SK-N-SH treated with all-trans-retinoic acid at 6 μM for 48 hours (cell line): ENCODE measurements at regions not wholly inside any gene's neighbourhood (a gene's known extent, or its start where the extent isn't known, plus 50 kb on each side); places are given as distances from the start of the nearest gene placed in this dataset.
A peak's percentile ranks its signal among the peaks of the same experiment; 100 is the strongest.

Source experiments
- ATAC-seq: fragments of 200-7000 bp; cut with Tn5 transposase; 3 replicates; pipeline ENCODE4 v1.9.1; 2020; ENCODE audit warnings: mild to moderate bottlenecking, moderate library complexity
- ARNTL ChIP-seq: fragments of 450-650 bp; formaldehyde crosslinking; IDR thresholded peaks from 2 replicates; pipeline ENCODE4 v1.5.0; 2020; ENCODE audit warnings: low read depth, mild to moderate bottlenecking, moderate library complexity, borderline replicate concordance
- CREB5 ChIP-seq: fragments of 250-450 bp; sonication (Bioruptor Pico); IDR thresholded peaks from 2 replicates; pipeline ENCODE4 v1.5.1; 2020; ENCODE audit warnings: low read depth, mild to moderate bottlenecking, moderate library complexity
- CSDC2 ChIP-seq: fragments of 250-450 bp; sonication (Bioruptor Pico); IDR thresholded peaks from 2 replicates; pipeline ENCODE4 v1.5.0; 2020; ENCODE audit warnings: mild to moderate bottlenecking, moderate library complexity
- CSRNP3 ChIP-seq: fragments of 250-450 bp; sonication (Bioruptor Pico); IDR thresholded peaks from 2 replicates; pipeline ENCODE4 v1.5.1; 2021; ENCODE audit warnings: mild to moderate bottlenecking, moderate library complexity
- ESRRG ChIP-seq: fragments of 250-450 bp; sonication (Bioruptor Pico); IDR thresholded peaks from 2 replicates; pipeline ENCODE4 v1.6.1; 2021; ENCODE audit warnings: mild to moderate bottlenecking
- GLIS3 ChIP-seq: fragments of 250-450 bp; sonication (Bioruptor Pico); IDR thresholded peaks from 2 replicates; pipeline ENCODE4 v1.5.0; 2020; ENCODE audit warnings: mild to moderate bottlenecking, moderate library complexity
- ISL1 ChIP-seq: fragments of 250-450 bp; sonication (Bioruptor Pico); IDR thresholded peaks from 2 replicates; pipeline ENCODE4 v2.1.2; 2022; ENCODE audit warnings: mild to moderate bottlenecking, moderate library complexity
- OSR1 ChIP-seq: fragments of 250-450 bp; sonication (Bioruptor Pico); IDR thresholded peaks from 2 replicates; pipeline ENCODE4 v1.8.0; 2022; ENCODE audit warnings: moderate library complexity, mild to moderate bottlenecking, inconsistent platforms
- PATZ1 ChIP-seq: fragments of 250-450 bp; sonication (Bioruptor Pico); IDR thresholded peaks from 2 replicates; pipeline ENCODE4 v1.8.0; 2020; ENCODE audit warnings: mild to moderate bottlenecking, moderate library complexity, borderline replicate concordance
- POU6F1 ChIP-seq: fragments of 250-450 bp; sonication (Bioruptor Pico); IDR thresholded peaks from 2 replicates; pipeline ENCODE4 v1.8.0; 2021; ENCODE audit warnings: low read depth, mild to moderate bottlenecking, moderate library complexity, borderline replicate concordance
- RARB ChIP-seq: fragments of 250-450 bp; sonication (Bioruptor Pico); IDR thresholded peaks from 2 replicates; pipeline ENCODE4 v1.8.0; 2021; ENCODE audit warnings: mild to moderate bottlenecking, moderate library complexity
- TCF4 ChIP-seq: fragments of 250-450 bp; sonication (Bioruptor Pico); IDR thresholded peaks from 2 replicates; pipeline ENCODE4 v1.8.0; 2021; ENCODE audit warnings: mild to moderate bottlenecking, moderate library complexity, borderline replicate concordance
- TOX ChIP-seq: fragments of 250-450 bp; sonication (Bioruptor Pico); IDR thresholded peaks from 2 replicates; pipeline ENCODE4 v1.8.0; 2021; ENCODE audit warnings: mild to moderate bottlenecking, moderate library complexity, borderline replicate concordance
- ZC3H10 ChIP-seq: fragments of 250-450 bp; sonication (Bioruptor Pico); IDR thresholded peaks from 2 replicates; pipeline ENCODE4 v1.5.1; 2021; ENCODE audit warnings: mild to moderate bottlenecking, moderate library complexity
- ZFP3 ChIP-seq: fragments of 250-450 bp; sonication (Bioruptor Pico); IDR thresholded peaks from 2 replicates; pipeline ENCODE4 v1.5.0; 2020; ENCODE audit warnings: mild to moderate bottlenecking, moderate library complexity
- ZFP30 ChIP-seq: fragments of 450-650 bp; formaldehyde crosslinking; IDR thresholded peaks from 2 replicates; pipeline ENCODE4 v1.5.0; 2022; ENCODE audit warnings: mild to moderate bottlenecking, moderate library complexity
- ZNF565 ChIP-seq: fragments of 450-650 bp; formaldehyde crosslinking; conservative IDR thresholded peaks from 2 replicates; pipeline ENCODE4 v1.5.0; 2020; ENCODE audit warnings: low read depth, mild to moderate bottlenecking, moderate library complexity
- ZNF70 ChIP-seq: fragments of 450-650 bp; formaldehyde crosslinking; IDR thresholded peaks from 2 replicates; pipeline ENCODE4 v1.5.0; 2020; ENCODE audit warnings: mild to moderate bottlenecking, moderate library complexity
- ZNF8 ChIP-seq: fragments of 450-650 bp; formaldehyde crosslinking; IDR thresholded peaks from 2 replicates; pipeline ENCODE4 v1.5.0; 2020; ENCODE audit warnings: mild to moderate bottlenecking, moderate library complexity

- TF ChIP-seq CSDC2 (CRISPR knock-in tag), result no peak
These were observed 304.7 kb downstream of the CNTN3 start for GRCh38 chr3:74309716-74310115.

DNA sequence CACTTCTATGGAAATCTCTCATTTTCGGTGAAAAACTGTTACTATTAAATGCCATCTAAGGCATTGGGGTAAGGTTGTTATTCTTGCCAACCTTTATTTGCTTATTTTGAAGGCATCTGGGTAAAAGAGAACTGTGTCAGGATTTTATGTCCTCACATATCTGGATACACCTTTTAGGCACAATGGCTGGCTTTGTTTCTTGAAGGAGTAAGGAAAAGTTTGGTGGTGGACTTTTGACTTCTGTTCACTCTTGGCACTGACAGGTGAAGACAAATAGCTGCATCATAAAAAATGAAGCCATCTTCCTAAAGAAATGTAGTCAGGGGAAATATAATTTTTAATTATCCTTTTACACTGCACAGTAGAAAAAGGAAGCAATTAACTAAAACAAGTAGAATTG, 310.0 kb downstream of the CNTN3 start:
- no peak for ATAC-seq
- TF ChIP-seq ZFP30 (CRISPR knock-in tag), result no peak
- TF ChIP-seq TCF4, result no peak
- no peak for TF ChIP-seq CSRNP3 (CRISPR knock-in tag)
- no peak for TF ChIP-seq TOX
- TF ChIP-seq RARB, result no peak
- no peak for TF ChIP-seq ESRRG (CRISPR knock-in tag)
- no peak for TF ChIP-seq ARNTL
- no peak for TF ChIP-seq PATZ1
- TF ChIP-seq ZNF70, result no peak
- no peak for TF ChIP-seq ZFP3 (CRISPR knock-in tag)

More at GRCh38 chr3:74309716-74310115, 304.7 kb downstream of the CNTN3 start:
- ATAC-seq, result no peak

DNA sequence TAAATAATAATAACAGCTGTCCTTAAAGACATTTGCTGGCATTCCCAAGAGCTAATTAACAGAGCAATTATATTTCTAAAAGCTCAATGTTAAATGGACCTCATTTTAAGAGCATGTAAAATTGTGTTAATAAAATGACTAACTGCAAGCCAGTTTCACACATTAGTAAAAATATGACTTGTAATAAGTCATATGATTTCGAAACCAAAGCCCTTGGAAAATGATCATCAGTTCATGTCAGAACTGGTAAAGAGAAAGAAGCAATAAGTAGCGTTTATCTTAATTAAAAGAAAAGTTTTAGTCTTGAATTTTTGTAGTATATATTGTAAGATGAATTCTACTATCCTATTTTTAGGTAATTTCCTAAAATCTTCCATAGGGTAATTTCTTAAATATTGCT, 310.7 kb downstream of the CNTN3 start:
- no peak for ATAC-seq

GRCh38 chr3:74302969-74303368, 311.5 kb downstream of the CNTN3 start:
- no peak for TF ChIP-seq ZC3H10 (CRISPR knock-in tag)
- TF ChIP-seq POU6F1 (CRISPR knock-in tag), result no peak
- TF ChIP-seq OSR1 (CRISPR knock-in tag), result no peak
- no peak for TF ChIP-seq ZNF565 (CRISPR knock-in tag)
- no peak for TF ChIP-seq CREB5
- no peak for TF ChIP-seq ZNF8
- no peak for TF ChIP-seq ZFP30 (CRISPR knock-in tag)
- ATAC-seq, result no peak

More for the DNA sequence above, 310.7 kb downstream of the CNTN3 start:
- TF ChIP-seq ZNF70 (no peak), POU6F1 (CRISPR knock-in tag) (no peak), TOX (no peak), ESRRG (CRISPR knock-in tag) (no peak), GLIS3 (CRISPR knock-in tag) (no peak), RARB (no peak)

DNA sequence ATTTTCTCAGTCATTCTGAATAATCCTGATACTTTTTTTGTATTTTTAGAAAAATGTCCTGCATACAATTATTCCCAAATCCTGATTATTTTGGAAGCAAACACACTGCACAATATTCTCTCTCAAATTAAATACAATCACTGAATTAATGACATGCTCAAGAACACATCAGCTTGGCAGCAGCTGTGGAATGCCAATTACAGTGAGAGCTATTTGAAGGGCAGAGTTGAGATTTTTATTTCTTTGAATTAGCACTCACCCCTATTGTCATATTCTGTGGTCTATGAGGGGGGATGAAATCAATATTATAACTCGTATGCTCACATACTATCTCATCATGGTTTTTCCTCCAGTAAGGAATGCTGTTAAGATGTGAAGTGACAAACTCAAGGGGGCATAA, 312.2 kb downstream of the CNTN3 start:
- no peak for ATAC-seq
- TF ChIP-seq ISL1 (CRISPR knock-in tag), result 0 out of 2 replicates have a peak, but pooled peaks have one; percentile 15
- no peak for TF ChIP-seq CSRNP3 (CRISPR knock-in tag)
